NCI-H2227 treated with DMSO at 0.1 percent for 48 hours (cell line): ENCODE measurements at regions not wholly inside any gene's neighbourhood (a gene's known extent, or its start where the extent isn't known, plus 50 kb on each side); places are given as distances from the start of the nearest gene placed in this dataset.

Source experiments
- DNase-seq: peaks from one replicate; lab custom pipeline; 2025; lab: John Stamatoyannopoulos, UW

- DNase-seq, result no peak
Measured at GRCh38 chr1:212190169-212190568, 95.0 kb upstream of the PPP2R5A start.

- DNase-seq, result no peak
Measured at GRCh38 chr1:212192261-212192998, 92.8 kb upstream of the PPP2R5A start.

GRCh38 chr1:212196355-212196754 lies 88.9 kb upstream of the PPP2R5A start:
- no peak for DNase-seq

- no peak for DNase-seq
Measured at GRCh38 chr1:212201461-212201860, 83.7 kb upstream of the PPP2R5A start.

GRCh38 chr1:212203630-212204029 lies 81.6 kb upstream of the PPP2R5A start:
- DNase-seq, result no peak

- DNase-seq, result no peak
Measured at GRCh38 chr1:212205006-212205405, 80.2 kb upstream of the PPP2R5A start.

GRCh38 chr1:212205843-212206242 lies 79.4 kb upstream of the PPP2R5A start:
- no peak for DNase-seq

GRCh38 chr1:212207118-212207517 lies 78.1 kb upstream of the PPP2R5A start:
- no peak for DNase-seq

- DNase-seq, result no peak
Measured at GRCh38 chr1:212207822-212208520, 77.2 kb upstream of the PPP2R5A start.

- DNase-seq, result no peak
Measured at GRCh38 chr1:212208978-212209644, 76.1 kb upstream of the PPP2R5A start.

- no peak for DNase-seq
Measured at GRCh38 chr1:212211371-212211770, 73.8 kb upstream of the PPP2R5A start.

- no peak for DNase-seq
Measured at GRCh38 chr1:212212343-212212742, 72.9 kb upstream of the PPP2R5A start.

- DNase-seq, result no peak
Measured at GRCh38 chr1:212212906-212213305, 72.3 kb upstream of the PPP2R5A start.

- no peak for DNase-seq
Measured at GRCh38 chr1:212213784-212214183, 71.4 kb upstream of the PPP2R5A start.

GRCh38 chr1:212214325-212214724 lies 70.9 kb upstream of the PPP2R5A start:
- DNase-seq, result no peak

- DNase-seq, result no peak
Measured at GRCh38 chr1:212215910-212216309, 69.3 kb upstream of the PPP2R5A start.

GRCh38 chr1:212217633-212218032 lies 67.6 kb upstream of the PPP2R5A start:
- DNase-seq, result no peak

- DNase-seq, result no peak
Measured at GRCh38 chr1:212218065-212218464, 67.1 kb upstream of the PPP2R5A start.

GRCh38 chr1:212218911-212219310 lies 66.3 kb upstream of the PPP2R5A start:
- no peak for DNase-seq

GRCh38 chr1:212219679-212220463 lies 65.3 kb upstream of the PPP2R5A start:
- no peak for DNase-seq

- no peak for DNase-seq
Measured at GRCh38 chr1:212221801-212222200, 63.4 kb upstream of the PPP2R5A start.

GRCh38 chr1:212224102-212224501 lies 61.1 kb upstream of the PPP2R5A start:
- DNase-seq, result no peak
